ENCODE measurements at regions not wholly inside any gene's neighbourhood (a gene's known extent, or its start where the extent isn't known, plus 50 kb on each side); places are given as distances from the start of the nearest gene placed in this dataset.

DNA sequence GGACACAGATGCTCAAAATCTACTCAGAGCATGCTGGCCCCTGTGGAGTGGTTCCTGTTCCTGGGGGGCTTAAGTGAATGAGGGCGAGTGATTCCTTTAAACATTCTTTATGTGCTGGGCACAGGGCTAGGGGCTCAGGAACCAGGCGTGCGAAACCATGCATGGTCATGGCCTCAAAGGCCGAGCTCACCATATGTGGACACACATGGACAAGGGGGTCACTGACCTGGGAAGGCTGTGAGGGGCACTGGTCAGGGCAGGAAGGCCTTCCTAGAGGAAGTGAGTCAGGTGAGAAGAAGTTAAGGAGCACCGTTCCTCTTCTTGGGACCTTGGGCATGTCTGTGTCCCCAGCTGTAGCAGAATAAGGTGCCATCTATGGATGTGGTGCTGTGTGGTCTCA lies 74.6 kb upstream of the BHLHE23 start:
- intact Hi-C loops (cut with micrococcal nuclease), result no loop called here
- Histone ChIP-seq H3K9me1 (replicated peaks; ENCODE audit: control insufficient read depth, extremely low read depth, insufficient read depth, low read length) (no peaks in the 10 kb centered on the region), H3K4me3 (replicated peaks in 1 of 3; ENCODE audit: insufficient read depth in 1 of 3, low read depth in 1 of 3, low read length in 3 of 3) (no peak overlapping the region), H3K9me3 (replicated peaks; ENCODE audit: control insufficient read depth, insufficient read depth, low read length) (no peaks in the 10 kb centered on the region), H3K27ac (ENCODE audit: insufficient read depth, low read depth, low read length) (no peak overlapping the region), H3K4me1 (ENCODE audit: control insufficient read depth, extremely low read depth, insufficient read depth, low read length) (no peaks in the 10 kb centered on the region), H3K36me3 (ENCODE audit: control insufficient read depth in 2 of 2, extremely low read depth in 1 of 2, insufficient read depth in 2 of 2, low read length in 2 of 2) (no peaks in the 10 kb centered on the region), H4K20me1 (replicated peaks; ENCODE audit: control insufficient read depth, extremely low read depth, insufficient read depth, low read length) (no peaks in the 10 kb centered on the region), H2AFZ (ENCODE audit: low read depth, low read length) (no peak overlapping the region), H3K79me2 (ENCODE audit: control insufficient read depth, insufficient read depth, low read length) (no peaks in the 10 kb centered on the region), H3K27me3 (ENCODE audit: control insufficient read depth in 2 of 2, insufficient read depth in 2 of 2, low read length in 2 of 2) (no peaks in the 10 kb centered on the region), H3K4me2 (ENCODE audit: insufficient read depth, low read length) (no peak overlapping the region), H3K9ac (replicated peaks; ENCODE audit: extremely low read depth, insufficient read depth, low read length) (no peak overlapping the region)
- DNase-seq (ENCODE audit: low read depth, low spot score) (no peak), FAIRE-seq (no peak)
- no TSS peak for BruUV-seq (replicated peaks)
- TF ChIP-seq GATA2 (IDR thresholded peaks at IDR 0.05; ENCODE audit: insufficient read depth, insufficient read length, low read depth, low read length) (no peak), POLR2AphosphoS5 (IDR thresholded peaks at IDR 0.05; ENCODE audit: insufficient read depth, low read depth, low read length) (no peak), JUN (IDR thresholded peaks at IDR 0.05; ENCODE audit: borderline replicate concordance, insufficient read depth, insufficient read length, low read depth) (no peak), MYC (IDR thresholded peaks at IDR 0.05; ENCODE audit: low read depth, low read length) (no peak)
- dilution Hi-C loops (cut with MboI; ENCODE audit: extremely low pct_ligation_motif_present, low sequenced_read_pairs), result no loop called here
- POLR2A ChIA-PET, result no interaction called here
- CTCF ChIA-PET, result interaction anchor here (2.2 kb wide), 1 partner anchor 12 kb away, joined by 5 read pairs; no protein-coding TSS in a partner anchor

DNA sequence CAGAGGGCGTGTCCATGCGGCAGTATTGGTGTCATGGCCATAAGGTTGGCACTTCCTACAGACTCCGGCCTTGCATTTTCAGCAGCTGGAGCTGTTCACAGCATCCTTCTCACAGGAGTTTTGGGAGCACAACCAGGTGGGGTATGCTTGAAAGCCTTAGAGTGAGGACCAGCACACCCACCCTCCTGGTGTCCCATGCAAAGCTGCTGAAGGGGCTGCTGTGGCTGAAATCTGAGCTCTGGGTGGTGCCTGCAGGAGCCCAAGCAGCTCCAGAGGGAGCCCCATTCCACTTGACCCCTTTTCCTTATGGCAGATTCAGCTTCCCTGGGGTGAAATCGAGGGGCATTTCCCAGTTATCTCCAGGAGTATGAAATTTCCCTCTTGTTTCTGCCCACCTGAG lies 74.0 kb upstream of the BHLHE23 start:
- Histone ChIP-seq H3K9me3 (replicated peaks; ENCODE audit: control insufficient read depth, insufficient read depth, low read length) (no peaks in the 10 kb centered on the region), H4K20me1 (replicated peaks; ENCODE audit: control insufficient read depth, extremely low read depth, insufficient read depth, low read length) (no peaks in the 10 kb centered on the region), H3K4me1 (ENCODE audit: control insufficient read depth, extremely low read depth, insufficient read depth, low read length) (no peaks in the 10 kb centered on the region), H3K27me3 (ENCODE audit: control insufficient read depth in 2 of 2, insufficient read depth in 2 of 2, low read length in 2 of 2) (no peaks in the 10 kb centered on the region), H2AFZ (ENCODE audit: low read depth, low read length) (no peak overlapping the region), H3K4me3 (replicated peaks in 1 of 3; ENCODE audit: insufficient read depth in 1 of 3, low read depth in 1 of 3, low read length in 3 of 3) (no peak overlapping the region), H3K4me2 (ENCODE audit: insufficient read depth, low read length) (no peak overlapping the region), H3K36me3 (ENCODE audit: control insufficient read depth in 2 of 2, extremely low read depth in 1 of 2, insufficient read depth in 2 of 2, low read length in 2 of 2) (no peaks in the 10 kb centered on the region), H3K9me1 (replicated peaks; ENCODE audit: control insufficient read depth, extremely low read depth, insufficient read depth, low read length) (no peaks in the 10 kb centered on the region), H3K9ac (replicated peaks; ENCODE audit: extremely low read depth, insufficient read depth, low read length) (no peak overlapping the region), H3K27ac (ENCODE audit: insufficient read depth, low read depth, low read length) (no peak overlapping the region), H3K79me2 (ENCODE audit: control insufficient read depth, insufficient read depth, low read length) (no peaks in the 10 kb centered on the region)
- DNase-seq (ENCODE audit: low read depth, low spot score) (no peak), FAIRE-seq (no peak)
- ChIA-PET POLR2A (no interaction called here), CTCF (no interaction called here)
- TF ChIP-seq GATA2 (IDR thresholded peaks at IDR 0.05; ENCODE audit: insufficient read depth, insufficient read length, low read depth, low read length) (no peak), POLR2A (IDR thresholded peaks at IDR 0.05; ENCODE audit: low read depth, low read length) (no peak), MYC (IDR thresholded peaks at IDR 0.05; ENCODE audit: low read depth, low read length) (no peak), POLR2AphosphoS5 (IDR thresholded peaks at IDR 0.05; ENCODE audit: insufficient read depth, low read depth, low read length) (no peak), EZH2 (IDR thresholded peaks at IDR 0.05; ENCODE audit: borderline replicate concordance, low read depth, low read length, severe bottlenecking) (no peak), FOS (IDR thresholded peaks at IDR 0.05; ENCODE audit: borderline replicate concordance, insufficient read depth, low read length) (no peak), JUN (IDR thresholded peaks at IDR 0.05; ENCODE audit: borderline replicate concordance, insufficient read depth, insufficient read length, low read depth) (no peak)
- TF ChIP-seq, protein P1, sequence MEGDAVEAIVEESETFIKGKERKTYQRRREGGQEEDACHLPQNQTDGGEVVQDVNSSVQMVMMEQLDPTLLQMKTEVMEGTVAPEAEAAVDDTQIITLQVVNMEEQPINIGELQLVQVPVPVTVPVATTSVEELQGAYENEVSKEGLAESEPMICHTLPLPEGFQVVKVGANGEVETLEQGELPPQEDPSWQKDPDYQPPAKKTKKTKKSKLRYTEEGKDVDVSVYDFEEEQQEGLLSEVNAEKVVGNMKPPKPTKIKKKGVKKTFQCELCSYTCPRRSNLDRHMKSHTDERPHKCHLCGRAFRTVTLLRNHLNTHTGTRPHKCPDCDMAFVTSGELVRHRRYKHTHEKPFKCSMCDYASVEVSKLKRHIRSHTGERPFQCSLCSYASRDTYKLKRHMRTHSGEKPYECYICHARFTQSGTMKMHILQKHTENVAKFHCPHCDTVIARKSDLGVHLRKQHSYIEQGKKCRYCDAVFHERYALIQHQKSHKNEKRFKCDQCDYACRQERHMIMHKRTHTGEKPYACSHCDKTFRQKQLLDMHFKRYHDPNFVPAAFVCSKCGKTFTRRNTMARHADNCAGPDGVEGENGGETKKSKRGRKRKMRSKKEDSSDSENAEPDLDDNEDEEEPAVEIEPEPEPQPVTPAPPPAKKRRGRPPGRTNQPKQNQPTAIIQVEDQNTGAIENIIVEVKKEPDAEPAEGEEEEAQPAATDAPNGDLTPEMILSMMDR (IDR thresholded peaks at IDR 0.05; ENCODE audit: extremely low read depth in 1 of 2, insufficient read depth in 1 of 2, low read depth in 1 of 2, low read length in 2 of 2), result no peak
- TF ChIP-seq, protein P2, sequence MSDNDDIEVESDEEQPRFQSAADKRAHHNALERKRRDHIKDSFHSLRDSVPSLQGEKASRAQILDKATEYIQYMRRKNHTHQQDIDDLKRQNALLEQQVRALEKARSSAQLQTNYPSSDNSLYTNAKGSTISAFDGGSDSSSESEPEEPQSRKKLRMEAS (IDR thresholded peaks at IDR 0.05; ENCODE audit: insufficient read depth, insufficient read length), result no peak
- dilution Hi-C loops (cut with MboI; ENCODE audit: extremely low pct_ligation_motif_present, low sequenced_read_pairs), result no loop called here
- BruUV-seq (replicated peaks), result no TSS peak
- intact Hi-C loops (cut with micrococcal nuclease), result no loop called here
